ENCODE measurements at regions not wholly inside any gene's neighbourhood (a gene's known extent, or its start where the extent isn't known, plus 50 kb on each side); places are given as distances from the start of the nearest gene placed in this dataset.

GRCh38 chr7:106534271-106534846 lies 126.6 kb downstream of the CCDC71L start:
- no peak for TF ChIP-seq CTCF (IDR thresholded peaks at IDR 0.05)
- TF ChIP-seq EZH2 (IDR thresholded peaks at IDR 0.05; ENCODE audit: borderline replicate concordance, insufficient read depth, low read depth, low read length, poor library complexity, severe bottlenecking) = no peak
